ENCODE measurements at regions not wholly inside any gene's neighbourhood (a gene's known extent, or its start where the extent isn't known, plus 50 kb on each side); places are given as distances from the start of the nearest gene placed in this dataset.

DNA sequence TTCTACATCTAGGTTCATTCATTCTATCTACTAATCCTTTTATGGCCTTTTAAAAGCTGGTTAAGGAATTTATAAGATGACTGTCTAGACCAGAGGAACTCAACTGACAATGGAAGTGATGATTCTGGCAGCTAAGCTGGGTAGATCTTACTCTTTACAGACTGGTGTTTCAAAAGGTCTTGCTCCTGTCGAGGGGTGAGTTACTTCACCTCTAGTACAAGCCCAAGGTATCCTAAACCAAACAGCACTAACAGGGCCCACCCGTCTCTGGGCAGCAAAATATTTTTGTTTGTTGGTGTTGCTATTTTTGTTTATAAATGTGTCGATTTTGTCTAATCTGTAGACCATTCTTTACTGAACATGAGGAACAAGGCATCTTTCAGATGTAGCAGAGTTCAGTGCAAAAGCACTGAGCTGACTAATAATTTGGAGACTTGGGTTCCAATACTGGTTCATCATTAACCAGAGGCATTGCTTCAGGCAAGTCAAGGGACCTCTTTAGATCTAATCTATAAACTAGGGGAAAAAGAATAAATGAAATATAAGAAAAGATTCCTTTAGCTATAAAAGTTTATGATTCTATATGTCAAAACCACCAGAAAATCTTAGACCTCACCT is 90.3 kb upstream of the FRG1 start:
- FAIRE-seq (no peak), ATAC-seq (no peak), DNase-seq (no peak)
- intact Hi-C loops (cut with DNase I) = no loop called here
- no peaks in the 10 kb centered on the region for H3K4me1 ChIP-seq
- H3K9me3 ChIP-seq = no peaks in the 10 kb centered on the region
- H3K4me3 ChIP-seq = no peak overlapping the region
- TF ChIP-seq, protein P1, sequence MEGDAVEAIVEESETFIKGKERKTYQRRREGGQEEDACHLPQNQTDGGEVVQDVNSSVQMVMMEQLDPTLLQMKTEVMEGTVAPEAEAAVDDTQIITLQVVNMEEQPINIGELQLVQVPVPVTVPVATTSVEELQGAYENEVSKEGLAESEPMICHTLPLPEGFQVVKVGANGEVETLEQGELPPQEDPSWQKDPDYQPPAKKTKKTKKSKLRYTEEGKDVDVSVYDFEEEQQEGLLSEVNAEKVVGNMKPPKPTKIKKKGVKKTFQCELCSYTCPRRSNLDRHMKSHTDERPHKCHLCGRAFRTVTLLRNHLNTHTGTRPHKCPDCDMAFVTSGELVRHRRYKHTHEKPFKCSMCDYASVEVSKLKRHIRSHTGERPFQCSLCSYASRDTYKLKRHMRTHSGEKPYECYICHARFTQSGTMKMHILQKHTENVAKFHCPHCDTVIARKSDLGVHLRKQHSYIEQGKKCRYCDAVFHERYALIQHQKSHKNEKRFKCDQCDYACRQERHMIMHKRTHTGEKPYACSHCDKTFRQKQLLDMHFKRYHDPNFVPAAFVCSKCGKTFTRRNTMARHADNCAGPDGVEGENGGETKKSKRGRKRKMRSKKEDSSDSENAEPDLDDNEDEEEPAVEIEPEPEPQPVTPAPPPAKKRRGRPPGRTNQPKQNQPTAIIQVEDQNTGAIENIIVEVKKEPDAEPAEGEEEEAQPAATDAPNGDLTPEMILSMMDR (IDR thresholded peaks at IDR 0.05) = no peak
- H3K27ac ChIP-seq = no peak overlapping the region
- no peaks in the 10 kb centered on the region for H3K36me3 ChIP-seq
- no peaks in the 10 kb centered on the region for H3K27me3 ChIP-seq
- 73 to 74% methylated on average over 3 of the region's 3 CpGs for WGBS, 2 donors

- no peak for FAIRE-seq
- Histone ChIP-seq H3K27me3 (no peaks in the 10 kb centered on the region), H3K36me3 (no peaks in the 10 kb centered on the region), H3K9me3 (no peaks in the 10 kb centered on the region), H3K4me1 (no peaks in the 10 kb centered on the region), H3K4me3 (no peak overlapping the region), H3K27ac (no peak overlapping the region)
- WGBS, 2 donors = 82 to 85% methylated on average over 4 of the region's 4 CpGs
- TF ChIP-seq, protein P1 (IDR thresholded peaks at IDR 0.05) = no peak
- intact Hi-C loops (cut with DNase I) = no loop called here
- no peak for DNase-seq
- no peak for ATAC-seq
Observed at GRCh38 chr4:189858435-189858834, 82.2 kb upstream of the FRG1 start.

- intact Hi-C loops (cut with DNase I) = no loop called here
- Histone ChIP-seq H3K4me3 (no peak overlapping the region), H3K4me1 (no peaks in the 10 kb centered on the region), H3K9me3 (no peaks in the 10 kb centered on the region), H3K27me3 (no peaks in the 10 kb centered on the region), H3K36me3 (no peaks in the 10 kb centered on the region), H3K27ac (no peak overlapping the region)
- no peak for DNase-seq
- FAIRE-seq = no peak
- ATAC-seq = no peak
- TF ChIP-seq, protein P1 (IDR thresholded peaks at IDR 0.05) = no peak
Observed at GRCh38 chr4:189861101-189861500, 79.6 kb upstream of the FRG1 start.

- DNase-seq = no peak
- no peak for ATAC-seq
- Histone ChIP-seq H3K4me1 (no peaks in the 10 kb centered on the region), H3K27ac (no peak overlapping the region), H3K9me3 (no peaks in the 10 kb centered on the region), H3K4me3 (no peak overlapping the region), H3K36me3 (no peaks in the 10 kb centered on the region), H3K27me3 (no peaks in the 10 kb centered on the region)
- TF ChIP-seq, protein P1 (IDR thresholded peaks at IDR 0.05) = no peak
- intact Hi-C loops (cut with DNase I) = no loop called here
- 39 to 49% methylated on average over 6 of the region's 7 CpGs for WGBS, 2 donors
- FAIRE-seq = no peak
Observed at GRCh38 chr4:189869236-189869635, 71.4 kb upstream of the FRG1 start.

DNA sequence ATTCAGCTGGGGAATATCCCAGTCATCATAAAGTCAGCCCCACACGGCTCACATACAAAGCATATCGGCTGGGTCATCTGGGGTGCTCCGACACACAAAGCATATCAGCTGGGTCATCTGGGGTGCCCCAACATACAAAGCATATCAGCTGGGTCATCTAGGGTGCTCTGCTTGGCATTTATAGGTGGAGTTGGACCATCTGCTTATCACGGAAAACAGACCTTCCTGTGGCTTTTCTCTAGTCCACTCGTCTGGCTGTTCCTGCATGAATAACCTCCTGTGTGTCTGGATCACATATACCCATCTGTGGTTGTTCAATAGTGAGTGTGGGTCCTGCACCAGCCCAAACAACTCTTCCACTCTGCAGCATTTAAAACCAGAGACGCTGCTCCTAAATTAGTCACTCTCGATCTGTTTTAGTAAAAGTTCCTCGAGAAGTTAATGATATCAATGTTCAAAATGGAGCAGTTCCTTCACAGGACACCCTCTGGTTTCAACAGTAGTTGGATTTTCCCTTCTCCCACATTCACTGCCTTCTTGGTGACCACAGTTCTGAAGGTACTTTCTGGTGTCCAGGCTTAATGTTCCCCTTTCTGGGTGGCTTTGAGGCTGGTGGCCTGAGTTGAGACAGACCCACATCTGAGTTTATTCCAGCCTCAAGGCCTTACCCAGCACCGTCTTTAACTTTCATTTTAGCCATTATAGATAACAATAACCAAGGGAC is 70.0 kb upstream of the FRG1 start:
- DNase-seq = no peak
- H3K27ac ChIP-seq = no peak overlapping the region
- no peak overlapping the region for H3K4me3 ChIP-seq
- H3K4me1 ChIP-seq = no peaks in the 10 kb centered on the region
- no peak for ATAC-seq
- TF ChIP-seq, protein P1 (IDR thresholded peaks at IDR 0.05) = no peak
- H3K27me3 ChIP-seq = no peaks in the 10 kb centered on the region
- FAIRE-seq = no peak
- intact Hi-C loops (cut with DNase I) = no loop called here
- H3K36me3 ChIP-seq = no peaks in the 10 kb centered on the region
- WGBS, 2 donors = 74 to 81% methylated on average over 9 of the region's 9 CpGs
- H3K9me3 ChIP-seq = no peaks in the 10 kb centered on the region

Measured in pancreas (tissue), 10 donors.